Suprapubic skin (tissue), 4 donors: ENCODE measurements at regions not wholly inside any gene's neighbourhood (a gene's known extent, or its start where the extent isn't known, plus 50 kb on each side); places are given as distances from the start of the nearest gene placed in this dataset.

Source experiments
- CTCF ChIP-seq, 2 donors: fragments of 200-600 bp in 1 of 2; fragments of 450-650 bp in 1 of 2; sonication (generic) in 1 of 2; IDR thresholded peaks; one replicate each; pipeline ENCODE4 v1.5.1; 2016 to 2019; ENCODE audit warnings: antibody characterized with exemption in 2 of 2, mild to moderate bottlenecking in 1 of 2, moderate library complexity in 1 of 2
- EP300 ChIP-seq: sonication (generic); formaldehyde crosslinking; IDR thresholded peaks from one replicate; pipeline ENCODE4 v1.6.1; 2017; ENCODE audit warnings: antibody characterized with exemption
- POLR2A ChIP-seq, 2 donors: fragments of 450-650 bp; IDR thresholded peaks; one replicate each; pipeline ENCODE4 v1.6.1; 2017; ENCODE audit warnings: antibody characterized with exemption in 2 of 2, mild to moderate bottlenecking in 2 of 2, moderate library complexity in 2 of 2
- POLR2AphosphoS5 ChIP-seq, 3 donors: sonication (generic); formaldehyde crosslinking; IDR thresholded peaks; one replicate each; pipeline ENCODE4 v1.6.1; 2017; ENCODE audit warnings: antibody characterized with exemption in 3 of 3

GRCh38 chr6:14573703-14574290, 456.2 kb downstream of the CD83 start:
- TF ChIP-seq POLR2A (IDR thresholded peaks at IDR 0.05) (no peak), CTCF (IDR thresholded peaks at IDR 0.05) (no peak), POLR2AphosphoS5 (IDR thresholded peaks at IDR 0.05) (no peak), EP300 (no peak)
